Transverse colon (tissue), 4 donors: ENCODE measurements at regions not wholly inside any gene's neighbourhood (a gene's known extent, or its start where the extent isn't known, plus 50 kb on each side); places are given as distances from the start of the nearest gene placed in this dataset.

Experiments used
- DNase-seq: peaks from one replicate; pipeline ENCODE4 v3.0.0-alpha.2; 2019
- H3K27ac ChIP-seq, 4 donors: fragments of 200-600 bp; sonication (generic); 2 replicates each; pipeline ENCODE4 v1.5.1; 2016 to 2018; ENCODE audit warnings: inconsistent platforms in 4 of 4
- H3K27me3 ChIP-seq: fragments of 200-600 bp; sonication (generic); 2 replicates; pipeline ENCODE4 v1.5.1; 2017; ENCODE audit warnings: inconsistent platforms
- H3K36me3 ChIP-seq, 4 donors: fragments of 200-600 bp; sonication (generic); 2 replicates each; pipeline ENCODE4 v1.5.1; 2017 to 2019; ENCODE audit warnings: inconsistent platforms in 4 of 4
- H3K4me1 ChIP-seq, 4 donors: fragments of 200-600 bp; sonication (generic); 2 replicates each; pipeline ENCODE4 v1.5.1; 2017 to 2020; ENCODE audit warnings: inconsistent platforms in 4 of 4
- H3K4me3 ChIP-seq, 4 donors: fragments of 200-600 bp; sonication (generic); 1 replicate in 1 of 4; 2 replicates in 3 of 4; pipeline versions ENCODE4 v1.5.1 to v1.6.1; 2017 to 2019; ENCODE audit warnings: inconsistent platforms in 4 of 4
- H3K9me3 ChIP-seq, 2 donors: fragments of 200-600 bp; sonication (generic); 2 replicates each; pipeline ENCODE4 v1.5.1; 2017 to 2019; ENCODE audit warnings: inconsistent platforms in 2 of 2
- EP300 ChIP-seq: sonication (generic); formaldehyde crosslinking; IDR thresholded peaks from one replicate; pipeline ENCODE4 v1.6.1; 2017; ENCODE audit warnings: antibody characterized with exemption, low read depth
- POLR2A ChIP-seq: fragments of 450-650 bp; IDR thresholded peaks from one replicate; pipeline ENCODE4 v1.6.1; 2016; ENCODE audit warnings: antibody characterized with exemption, mild to moderate bottlenecking, moderate library complexity
- POLR2AphosphoS5 ChIP-seq, 3 donors: sonication (generic); formaldehyde crosslinking; IDR thresholded peaks; one replicate each; pipeline ENCODE4 v1.6.1; 2016; ENCODE audit warnings: antibody characterized with exemption in 3 of 3
- WGBS, 2 donors: methylation state at CpG; one replicate each; pipeline ENCODE4 v1.1.5; 2018; ENCODE audit warnings: low coverage in 1 of 2; 5-methylcytosine and 5-hydroxymethylcytosine counted together
- in situ Hi-C, 4 donors: fragments of 200-750 bp; cut with MboI; loops; one replicate each; pipeline versions ENCODE4 v1.15.0 to v1.15.1; 2017; ENCODE audit warnings: low sequenced_read_pairs in 3 of 4, low pct_ligation_motif_present in 1 of 4, low pct_unique_long_range_greater_than_20kb in 1 of 4
- intact Hi-C: fragments of 100-400 bp; cut with DNase I; formaldehyde crosslinking; loops from one replicate; pipeline ENCODE4 v1.15.1; 2023; ENCODE audit warnings: low total_unique reads
- TF ChIP-seq, protein P1 (sequence below), 5 experiments: fragments of 200-600 bp in 3 of 5; fragments of 450-650 bp in 2 of 5; sonication (generic) in 3 of 5; IDR thresholded peaks; 1 replicate in 2 of 5; 2 replicates in 3 of 5; pipeline ENCODE4 v1.5.1; 2016 to 2017; ENCODE audit warnings: antibody characterized with exemption in 5 of 5, inconsistent platforms in 3 of 5, mild to moderate bottlenecking in 2 of 5, moderate library complexity in 1 of 5

DNA sequence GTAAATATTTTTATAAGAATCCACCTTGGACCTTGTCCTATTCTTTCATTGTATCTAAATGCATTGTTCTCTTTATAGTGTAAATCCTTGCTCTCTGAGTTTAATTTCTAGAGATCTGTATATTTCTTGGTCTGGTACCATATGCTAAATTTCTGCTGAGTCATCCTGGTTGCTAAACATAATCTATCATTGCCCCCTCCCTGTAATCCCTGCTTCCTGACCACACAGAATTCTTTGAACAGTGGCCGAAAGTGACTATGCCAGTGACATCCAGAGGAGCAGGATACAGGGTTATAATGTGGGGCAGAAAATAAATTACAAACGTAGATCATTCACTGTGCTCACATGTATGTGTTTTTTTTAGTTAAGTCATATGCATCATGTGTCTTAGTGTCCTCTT, 143.1 kb downstream of the DIPK2A start:
- no peak overlapping the region for H3K27ac ChIP-seq
- DNase-seq, result no peak
- no peaks in the 10 kb centered on the region for H3K9me3 ChIP-seq
- in situ Hi-C loops, result no loop called here
- WGBS, 2 donors, result 40 to 53% methylated on average over 2 of the region's 2 CpGs
- intact Hi-C loops, result loop anchor here (5.0 kb wide), 1 partner anchor 1297 kb away; no protein-coding TSS in a partner anchor
- no peaks in the 10 kb centered on the region for H3K4me1 ChIP-seq
- no peak overlapping the region for H3K4me3 ChIP-seq
- TF ChIP-seq EP300, result no peak
- TF ChIP-seq, protein P1, sequence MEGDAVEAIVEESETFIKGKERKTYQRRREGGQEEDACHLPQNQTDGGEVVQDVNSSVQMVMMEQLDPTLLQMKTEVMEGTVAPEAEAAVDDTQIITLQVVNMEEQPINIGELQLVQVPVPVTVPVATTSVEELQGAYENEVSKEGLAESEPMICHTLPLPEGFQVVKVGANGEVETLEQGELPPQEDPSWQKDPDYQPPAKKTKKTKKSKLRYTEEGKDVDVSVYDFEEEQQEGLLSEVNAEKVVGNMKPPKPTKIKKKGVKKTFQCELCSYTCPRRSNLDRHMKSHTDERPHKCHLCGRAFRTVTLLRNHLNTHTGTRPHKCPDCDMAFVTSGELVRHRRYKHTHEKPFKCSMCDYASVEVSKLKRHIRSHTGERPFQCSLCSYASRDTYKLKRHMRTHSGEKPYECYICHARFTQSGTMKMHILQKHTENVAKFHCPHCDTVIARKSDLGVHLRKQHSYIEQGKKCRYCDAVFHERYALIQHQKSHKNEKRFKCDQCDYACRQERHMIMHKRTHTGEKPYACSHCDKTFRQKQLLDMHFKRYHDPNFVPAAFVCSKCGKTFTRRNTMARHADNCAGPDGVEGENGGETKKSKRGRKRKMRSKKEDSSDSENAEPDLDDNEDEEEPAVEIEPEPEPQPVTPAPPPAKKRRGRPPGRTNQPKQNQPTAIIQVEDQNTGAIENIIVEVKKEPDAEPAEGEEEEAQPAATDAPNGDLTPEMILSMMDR (IDR thresholded peaks at IDR 0.05), result no peak
- no peak for TF ChIP-seq POLR2A
- no peak for TF ChIP-seq POLR2AphosphoS5 (IDR thresholded peaks at IDR 0.05)
- no peaks in the 10 kb centered on the region for H3K27me3 ChIP-seq
- H3K36me3 ChIP-seq, result no peaks in the 10 kb centered on the region

DNA sequence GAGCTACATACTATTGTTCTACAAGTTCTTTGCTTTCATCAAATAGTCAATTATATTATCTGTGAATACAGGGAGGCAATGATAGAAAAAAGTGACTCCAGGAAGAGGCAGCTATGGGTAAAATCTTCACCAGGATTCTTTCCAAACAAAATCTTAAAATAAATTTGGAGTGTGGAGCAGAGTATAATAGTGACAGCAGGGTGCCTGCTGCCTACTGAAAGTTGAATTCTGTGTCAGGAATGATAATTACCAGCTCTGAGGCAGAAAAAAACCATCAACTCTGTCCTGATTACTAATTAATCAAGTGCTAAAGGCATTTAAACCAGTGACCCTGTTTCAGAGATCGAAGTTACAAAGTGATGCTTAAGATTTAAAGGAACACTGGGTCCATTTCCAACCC, 148.0 kb downstream of the DIPK2A start:
- DNase-seq, result no peak
- in situ Hi-C loops, result no loop called here
- intact Hi-C loops, result loop anchor here (5.0 kb wide), 1 partner anchor 1302 kb away; no protein-coding TSS in a partner anchor

DNA sequence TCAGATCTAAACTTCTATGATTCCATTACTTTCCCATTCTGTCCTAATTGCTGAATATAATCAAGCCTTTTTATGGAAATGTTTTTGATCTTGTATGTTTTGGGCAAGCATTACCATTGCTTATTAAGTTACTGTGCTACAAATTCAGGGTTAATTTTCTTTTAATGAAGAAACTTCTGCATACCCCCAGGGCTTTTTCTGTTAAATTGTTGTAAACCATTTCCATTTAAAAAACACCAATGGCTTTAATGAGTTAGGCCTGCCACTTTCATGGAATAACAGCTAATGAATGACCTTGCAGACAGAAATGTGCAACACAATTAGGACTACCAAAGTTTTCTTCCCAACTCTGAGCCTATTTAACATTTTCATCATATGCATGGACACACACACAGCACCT, 150.0 kb downstream of the DIPK2A start:
- intact Hi-C loops (loop anchor here (1.0 kb wide), 1 partner anchor 30 kb away; no protein-coding TSS in a partner anchor), in situ Hi-C loops (no loop called here)
- no peaks in the 10 kb centered on the region for H3K27me3 ChIP-seq

More for the DNA sequence above, 148.0 kb downstream of the DIPK2A start:
- H3K27ac ChIP-seq, result no peak overlapping the region
- 48 to 54% methylated on average over 1 of the region's 1 CpG for WGBS, 2 donors
- H3K4me3 ChIP-seq, result no peak overlapping the region
- H3K36me3 ChIP-seq, result no peaks in the 10 kb centered on the region
- H3K27me3 ChIP-seq, result no peaks in the 10 kb centered on the region
- H3K4me1 ChIP-seq, result no peaks in the 10 kb centered on the region
- TF ChIP-seq POLR2AphosphoS5 (IDR thresholded peaks at IDR 0.05), result no peak
- TF ChIP-seq POLR2A, result no peak
- TF ChIP-seq, protein P1 (IDR thresholded peaks at IDR 0.05), result no peak
- no peaks in the 10 kb centered on the region for H3K9me3 ChIP-seq

DNA sequence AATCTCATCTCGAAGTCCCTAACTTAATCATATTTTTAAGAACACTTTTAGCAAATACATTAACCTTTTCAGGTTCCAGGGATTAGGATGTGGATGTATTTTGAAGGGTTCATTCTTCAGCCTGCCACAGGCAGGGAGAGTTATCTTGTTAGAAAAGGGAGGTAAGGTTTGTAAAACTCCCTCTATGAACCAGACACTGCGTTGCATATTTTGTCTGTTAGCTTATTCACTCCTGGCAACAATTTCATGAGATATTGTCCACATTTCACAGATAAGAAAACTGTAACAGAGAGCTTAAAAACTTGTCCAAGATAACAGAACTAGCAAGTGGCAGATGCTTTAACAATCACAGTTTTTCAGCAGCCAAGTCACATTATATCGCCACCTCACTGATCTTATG, 155.4 kb downstream of the DIPK2A start:
- intact Hi-C loops (no loop called here), in situ Hi-C loops (no loop called here)
- H3K9me3 ChIP-seq, result no peaks in the 10 kb centered on the region
- peaks cover 0 to 4% (median 0%) of the 10 kb centered on the region in 4 donors for H3K4me1 ChIP-seq
- H3K4me3 ChIP-seq, result no peak overlapping the region
- H3K27ac ChIP-seq, result no peak overlapping the region
- no peak for TF ChIP-seq EP300
- TF ChIP-seq POLR2AphosphoS5 (IDR thresholded peaks at IDR 0.05), result no peak
- TF ChIP-seq POLR2A, result no peak
- TF ChIP-seq, protein P1 (IDR thresholded peaks at IDR 0.05), result no peak
- no peak for DNase-seq
- no peaks in the 10 kb centered on the region for H3K27me3 ChIP-seq
- no peaks in the 10 kb centered on the region for H3K36me3 ChIP-seq
- 81 to 90% methylated on average over 3 of the region's 3 CpGs for WGBS, 2 donors

More for the DNA sequence above, 150.0 kb downstream of the DIPK2A start:
- no peak for TF ChIP-seq POLR2AphosphoS5 (IDR thresholded peaks at IDR 0.05)
- no peak overlapping the region for H3K27ac ChIP-seq
- no peaks in the 10 kb centered on the region for H3K36me3 ChIP-seq
- DNase-seq, result no peak
- H3K4me1 ChIP-seq, result no peaks in the 10 kb centered on the region
- no peaks in the 10 kb centered on the region for H3K9me3 ChIP-seq
- H3K4me3 ChIP-seq, result no peak overlapping the region

DNA sequence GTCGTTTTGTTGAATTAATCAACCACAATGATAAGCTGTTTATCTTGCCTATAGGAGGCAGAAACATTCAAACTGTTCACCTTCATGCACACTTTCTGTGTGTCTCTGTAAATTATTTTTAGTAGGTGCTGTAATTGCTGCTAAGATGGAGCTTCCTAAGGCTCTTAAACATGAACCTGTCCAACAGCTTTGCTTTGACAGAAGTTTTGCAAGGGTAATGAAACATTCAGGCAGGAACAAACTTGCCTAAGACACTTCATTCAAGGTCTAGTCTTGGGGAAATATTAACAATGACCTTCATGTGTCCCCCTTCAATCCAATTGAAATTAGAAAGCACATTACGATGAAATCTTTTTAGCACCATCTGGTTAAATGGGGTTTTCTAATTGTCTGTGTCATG, 156.1 kb downstream of the DIPK2A start:
- in situ Hi-C loops (no loop called here), intact Hi-C loops (no loop called here)

More for the DNA sequence above, 156.1 kb downstream of the DIPK2A start:
- Histone ChIP-seq H3K9me3 (no peaks in the 10 kb centered on the region), H3K27me3 (no peaks in the 10 kb centered on the region), H3K4me1 (peaks cover 0 to 4% (median 0%) of the 10 kb centered on the region in 4 donors), H3K27ac (no peak overlapping the region), H3K4me3 (no peak overlapping the region), H3K36me3 (no peaks in the 10 kb centered on the region)
- 84 to 88% methylated on average over 2 of the region's 2 CpGs for WGBS, 2 donors
- DNase-seq, result no peak
- TF ChIP-seq, protein P1 (IDR thresholded peaks at IDR 0.05), result no peak
- TF ChIP-seq EP300, result no peak
- TF ChIP-seq POLR2A, result no peak
- no peak for TF ChIP-seq POLR2AphosphoS5 (IDR thresholded peaks at IDR 0.05)
